H9 (cell line): ENCODE measurements at regions not wholly inside any gene's neighbourhood (a gene's known extent, or its start where the extent isn't known, plus 50 kb on each side); places are given as distances from the start of the nearest gene placed in this dataset.

Experiments used
- DNase-seq: peaks from one replicate; pipeline ENCODE4 v3.0.0-alpha.2; 2017
- H2AFZ ChIP-seq: one replicate; pipeline ENCODE4 v1.6.1; 2013; ENCODE audit warnings: mild to moderate bottlenecking, low read length, control low read depth, moderate library complexity
- H2AK5ac ChIP-seq: 2 replicates; pipeline ENCODE4 v1.6.1; 2013; ENCODE audit warnings: low read length, control low read depth, mixed read lengths; ENCODE audit not compliant: insufficient read length
- H2BK120ac ChIP-seq: one replicate; pipeline ENCODE4 v1.6.1; 2013; ENCODE audit warnings: low read depth, mild to moderate bottlenecking, low read length, control low read depth, inconsistent platforms; ENCODE audit not compliant: poor library complexity, severe bottlenecking
- H2BK12ac ChIP-seq: 2 replicates; pipeline ENCODE4 v1.6.1; 2013; ENCODE audit warnings: low read length, control low read depth, mixed read lengths, low read depth; ENCODE audit not compliant: insufficient read length
- H2BK15ac ChIP-seq: 2 replicates; pipeline ENCODE4 v1.6.1; 2013; ENCODE audit warnings: low read depth, low read length, control low read depth
- H2BK20ac ChIP-seq: one replicate; pipeline ENCODE4 v1.6.1; 2013; ENCODE audit warnings: low read depth, mild to moderate bottlenecking, low read length, control low read depth, inconsistent platforms; ENCODE audit not compliant: poor library complexity, severe bottlenecking
- H2BK5ac ChIP-seq: 2 replicates; pipeline ENCODE4 v1.6.1; 2013; ENCODE audit warnings: low read length, control low read depth, mixed read lengths; ENCODE audit not compliant: insufficient read length
- H3K14ac ChIP-seq: 2 replicates; pipeline ENCODE4 v1.6.1; 2013; ENCODE audit warnings: low read length, control low read depth; ENCODE audit not compliant: insufficient read depth
- H3K18ac ChIP-seq: 2 replicates; pipeline ENCODE4 v1.6.1; 2013; ENCODE audit warnings: low read depth, mild to moderate bottlenecking, mixed read lengths, low read length, control low read depth; ENCODE audit not compliant: insufficient read length
- H3K23ac ChIP-seq: 2 replicates; pipeline ENCODE4 v1.6.1; 2013; ENCODE audit warnings: low read length, control low read depth, mixed read lengths, low read depth; ENCODE audit not compliant: insufficient read length
- H3K23me2 ChIP-seq: 2 replicates; pipeline ENCODE4 v1.6.1; 2013; ENCODE audit warnings: low read depth, mild to moderate bottlenecking, mixed read lengths, low read length, control low read depth; ENCODE audit not compliant: insufficient read length, poor library complexity, severe bottlenecking
- H3K27ac ChIP-seq: 2 replicates; pipeline ENCODE4 v1.5.1; 2013; ENCODE audit warnings: low read length, control low read depth, mixed read lengths, low read depth; ENCODE audit not compliant: insufficient read length
- H3K27me3 ChIP-seq: 2 replicates; pipeline ENCODE4 v1.6.1; 2013; ENCODE audit warnings: low read length, control low read depth, inconsistent platforms; ENCODE audit not compliant: insufficient read depth
- H3K4ac ChIP-seq: 2 replicates; pipeline ENCODE4 v1.6.1; 2013; ENCODE audit warnings: low read depth, mild to moderate bottlenecking, control low read depth, inconsistent platforms, low read length, moderate library complexity
- H3K4me1 ChIP-seq: 2 replicates; pipeline ENCODE4 v1.6.1; 2013; ENCODE audit warnings: low read length, control low read depth, inconsistent platforms; ENCODE audit not compliant: insufficient read depth
- H3K4me2 ChIP-seq: 2 replicates; pipeline ENCODE4 v1.6.1; 2013; ENCODE audit warnings: low read length, control low read depth, mixed read lengths; ENCODE audit not compliant: insufficient read length, insufficient read depth
- H3K56ac ChIP-seq: 2 replicates; pipeline ENCODE4 v1.6.1; 2013; ENCODE audit warnings: low read depth, mild to moderate bottlenecking, mixed read lengths, low read length, control low read depth; ENCODE audit not compliant: insufficient read length
- H3K79me1 ChIP-seq: 2 replicates; pipeline ENCODE4 v1.6.1; 2013; ENCODE audit warnings: low read depth, mild to moderate bottlenecking, moderate library complexity, low read length, control low read depth, inconsistent platforms; ENCODE audit not compliant: insufficient read depth, poor library complexity, severe bottlenecking
- H3K79me2 ChIP-seq: 2 replicates; pipeline ENCODE4 v1.6.1; 2013; ENCODE audit warnings: low read length, control low read depth, inconsistent platforms; ENCODE audit not compliant: insufficient read depth
- H3K9ac ChIP-seq: 2 replicates; pipeline ENCODE4 v1.6.1; 2013; ENCODE audit warnings: low read length, control low read depth, mixed read lengths; ENCODE audit not compliant: insufficient read length; ENCODE audit errors: extremely low read depth
- H3K9me3 ChIP-seq: one replicate; pipeline ENCODE4 v1.6.1; 2013; ENCODE audit warnings: low read depth, low read length, inconsistent platforms; ENCODE audit not compliant: control insufficient read depth
- H3T11ph ChIP-seq: one replicate; pipeline ENCODE4 v1.6.1; 2013; ENCODE audit warnings: mild to moderate bottlenecking, low read length, control low read depth, inconsistent platforms
- H4K20me1 ChIP-seq: one replicate; pipeline ENCODE4 v1.6.1; 2013; ENCODE audit not compliant: control insufficient read depth, insufficient read length, insufficient read depth
- H4K5ac ChIP-seq: 2 replicates; pipeline ENCODE4 v1.6.1; 2013; ENCODE audit warnings: low read depth, mild to moderate bottlenecking, mixed read lengths, low read length, control low read depth; ENCODE audit not compliant: insufficient read length
- H4K8ac ChIP-seq: replicated peaks from 2 replicates; pipeline ENCODE4 v1.6.1; 2013; ENCODE audit warnings: low read length, control low read depth, mixed read lengths, low read depth; ENCODE audit not compliant: insufficient read length
- H4K91ac ChIP-seq: 2 replicates; pipeline ENCODE4 v1.6.1; 2013; ENCODE audit warnings: low read depth, mild to moderate bottlenecking, moderate library complexity, mixed read lengths, low read length, control low read depth; ENCODE audit not compliant: insufficient read length
- H3K27ac Mint-ChIP-seq, 3 experiments: 2 replicates in 2 of 3; 3 replicates in 1 of 3; pipeline ENCODE4 v1.8.0; 2020 to 2021; ENCODE audit warnings: mixed read lengths in 3 of 3, mild to moderate bottlenecking in 1 of 3, moderate library complexity in 1 of 3
- H3K27me3 Mint-ChIP-seq: 2 replicates; pipeline ENCODE4 v1.8.0; 2021; ENCODE audit warnings: low read depth, mild to moderate bottlenecking, moderate library complexity, mixed read lengths
- H3K36me3 Mint-ChIP-seq, 3 experiments: 2 replicates in 2 of 3; 3 replicates in 1 of 3; pipeline ENCODE4 v1.8.0; 2020 to 2021; ENCODE audit warnings: low read depth in 3 of 3, mixed read lengths in 3 of 3; ENCODE audit not compliant: insufficient read depth in 1 of 3
- H3K4me1 Mint-ChIP-seq, 2 experiments: 2 replicates each; pipeline ENCODE4 v1.8.0; 2020; ENCODE audit warnings: mixed read lengths in 2 of 2
- H3K4me3 Mint-ChIP-seq, 2 experiments: 2 replicates in 1 of 2; 3 replicates in 1 of 2; pipeline ENCODE4 v1.8.0; 2020 to 2021; ENCODE audit warnings: mild to moderate bottlenecking in 2 of 2, mixed read lengths in 2 of 2, moderate library complexity in 1 of 2
- H3K9me3 Mint-ChIP-seq, 2 experiments: 2 replicates in 1 of 2; 3 replicates in 1 of 2; pipeline ENCODE4 v1.8.0; 2020; ENCODE audit warnings: mild to moderate bottlenecking in 2 of 2, mixed read lengths in 2 of 2, moderate library complexity in 1 of 2
- WGBS: extraction: QIAGEN DNeasy Blood & Tissue Kit; methylation state at CpG from one replicate; pipeline ENCODE4 v1.1.7; 2013; ENCODE audit warnings: missing lambda C conversion rate, low lambda C conversion rate, mixed read lengths; ENCODE audit not compliant: insufficient read length; ENCODE audit errors: extremely low coverage; 5-methylcytosine and 5-hydroxymethylcytosine counted together
- TF ChIP-seq, protein P1 (sequence below): fragments of 200-600 bp; sonication (generic); conservative IDR thresholded peaks from 3 replicates; pipeline ENCODE4 v1.8.0; 2021; ENCODE audit warnings: antibody characterized with exemption, mild to moderate bottlenecking

DNA sequence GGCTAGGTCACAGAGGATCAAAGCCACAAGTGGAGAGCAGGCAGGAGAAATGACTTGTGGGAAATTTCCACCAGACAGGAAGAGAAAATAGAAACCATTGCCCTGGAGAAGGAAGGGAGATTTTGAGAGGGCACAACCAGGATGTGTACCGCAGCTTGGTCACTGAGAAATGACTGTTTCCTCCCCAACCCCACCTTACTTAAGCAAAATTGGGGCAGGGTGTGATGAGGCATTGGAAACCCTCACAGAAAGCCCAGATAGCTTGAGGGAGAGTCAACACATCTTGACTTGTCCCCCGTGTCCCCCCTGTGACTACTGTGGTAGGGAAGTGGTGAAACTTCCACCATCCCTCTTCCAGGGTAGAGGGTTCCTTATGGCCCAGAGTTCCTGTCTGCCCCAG is 113.5 kb upstream of the FAM20A start:
- no peak overlapping the region for H4K8ac ChIP-seq
- H3K9me3 Mint-ChIP-seq, result no peaks in the 10 kb centered on the region
- no CpG with 5 or more reads among the region's 2 CpGs for WGBS
- no peak overlapping the region for H2BK5ac ChIP-seq
- no peaks in the 10 kb centered on the region for H3K23me2 ChIP-seq
- peaks cover 1% of the 10 kb centered on the region for H3K27me3 Mint-ChIP-seq
- H2BK120ac ChIP-seq, result no peak overlapping the region
- no peaks in the 10 kb centered on the region for H3K79me1 ChIP-seq
- no peak for DNase-seq
- H2BK20ac ChIP-seq, result no peak overlapping the region
- H2BK12ac ChIP-seq, result no peak overlapping the region
- no peak overlapping the region for H2AK5ac ChIP-seq
- no peak overlapping the region for H3K27ac ChIP-seq
- TF ChIP-seq, protein P1, sequence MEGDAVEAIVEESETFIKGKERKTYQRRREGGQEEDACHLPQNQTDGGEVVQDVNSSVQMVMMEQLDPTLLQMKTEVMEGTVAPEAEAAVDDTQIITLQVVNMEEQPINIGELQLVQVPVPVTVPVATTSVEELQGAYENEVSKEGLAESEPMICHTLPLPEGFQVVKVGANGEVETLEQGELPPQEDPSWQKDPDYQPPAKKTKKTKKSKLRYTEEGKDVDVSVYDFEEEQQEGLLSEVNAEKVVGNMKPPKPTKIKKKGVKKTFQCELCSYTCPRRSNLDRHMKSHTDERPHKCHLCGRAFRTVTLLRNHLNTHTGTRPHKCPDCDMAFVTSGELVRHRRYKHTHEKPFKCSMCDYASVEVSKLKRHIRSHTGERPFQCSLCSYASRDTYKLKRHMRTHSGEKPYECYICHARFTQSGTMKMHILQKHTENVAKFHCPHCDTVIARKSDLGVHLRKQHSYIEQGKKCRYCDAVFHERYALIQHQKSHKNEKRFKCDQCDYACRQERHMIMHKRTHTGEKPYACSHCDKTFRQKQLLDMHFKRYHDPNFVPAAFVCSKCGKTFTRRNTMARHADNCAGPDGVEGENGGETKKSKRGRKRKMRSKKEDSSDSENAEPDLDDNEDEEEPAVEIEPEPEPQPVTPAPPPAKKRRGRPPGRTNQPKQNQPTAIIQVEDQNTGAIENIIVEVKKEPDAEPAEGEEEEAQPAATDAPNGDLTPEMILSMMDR, result no peak
- H3K56ac ChIP-seq, result no peak overlapping the region
- H3K4me1 ChIP-seq, result no peaks in the 10 kb centered on the region
- no peak overlapping the region for H2AFZ ChIP-seq
- no peak overlapping the region for H3K9ac ChIP-seq
- no peaks in the 10 kb centered on the region for H4K20me1 ChIP-seq
- H3K27me3 ChIP-seq, result no peaks in the 10 kb centered on the region
- no peak overlapping the region for H3K27ac Mint-ChIP-seq
- H3K4me1 Mint-ChIP-seq, result peaks cover 3 to 4% of the 10 kb centered on the region in 2 experiments; a peak in 1 of 4 replicates
- no peaks in the 10 kb centered on the region for H3K9me3 ChIP-seq
- H3K14ac ChIP-seq, result no peak overlapping the region
- no peak overlapping the region for H2BK15ac ChIP-seq
- no peak overlapping the region for H3K18ac ChIP-seq
- no peak overlapping the region for H3T11ph ChIP-seq
- H3K4me2 ChIP-seq, result no peak overlapping the region
- no peak overlapping the region for H4K5ac ChIP-seq
- H4K91ac ChIP-seq, result no peak overlapping the region
- H3K36me3 Mint-ChIP-seq, result no peaks in the 10 kb centered on the region
- no peak overlapping the region for H3K4ac ChIP-seq
- no peak overlapping the region for H3K4me3 Mint-ChIP-seq
- no peak overlapping the region for H3K23ac ChIP-seq
- H3K79me2 ChIP-seq, result no peaks in the 10 kb centered on the region
